Activated naive CD4-positive, alpha-beta T cell treated with anti-CD3 and anti-CD28 coated beads for 36 hours (primary cell): ENCODE measurements at regions not wholly inside any gene's neighbourhood (a gene's known extent, or its start where the extent isn't known, plus 50 kb on each side); places are given as distances from the start of the nearest gene placed in this dataset.
A peak's percentile ranks its signal among the peaks of the same experiment; 100 is the strongest.
"Not testable (repeated sequence)": the region's sequence is repeated elsewhere in the genome, so short reads cannot be mapped to it uniquely, and the experiment has no call there.

Experiments used
- CTCF ChIA-PET: fragments of 350-600 bp; sonication (Branson Sonifier 250); formaldehyde crosslinking; loops from one replicate; lab custom pipeline; 2021; ENCODE audit warnings: antibody characterized with exemption; lab: Charles Lee
- DNase-seq: peaks from one replicate; pipeline ENCODE4 v3.0.0-alpha.2; 2020
- H3K27ac Mint-ChIP-seq: one replicate; pipeline ENCODE4 v1.8.0; 2021; ENCODE audit warnings: mild to moderate bottlenecking, mixed read lengths
- H3K27me3 Mint-ChIP-seq: one replicate; pipeline ENCODE4 v1.8.0; 2021; ENCODE audit warnings: low read depth, mixed read lengths
- H3K36me3 Mint-ChIP-seq: one replicate; pipeline ENCODE4 v1.8.0; 2021; ENCODE audit warnings: low read depth, mixed read lengths
- H3K4me1 Mint-ChIP-seq: one replicate; pipeline ENCODE4 v1.8.0; 2021; ENCODE audit warnings: low read depth, mixed read lengths
- H3K4me3 Mint-ChIP-seq: one replicate; pipeline ENCODE4 v1.8.0; 2021; ENCODE audit warnings: mild to moderate bottlenecking, moderate library complexity, mixed read lengths
- H3K9me3 Mint-ChIP-seq: one replicate; pipeline ENCODE4 v1.8.0; 2021; ENCODE audit warnings: mixed read lengths
- intact Hi-C: fragments of 100-400 bp; cut with micrococcal nuclease; formaldehyde crosslinking; loops from one replicate; pipeline ENCODE4 v1.15.1; 2023

- Mint-ChIP-seq H3K4me3 (no peak overlapping the region), H3K27me3 (no peaks in the 10 kb centered on the region), H3K9me3 (no peaks in the 10 kb centered on the region), H3K27ac (no peak overlapping the region), H3K4me1 (no peaks in the 10 kb centered on the region), H3K36me3 (no peaks in the 10 kb centered on the region)
- no peak for DNase-seq
- CTCF ChIA-PET: no interaction called here
- intact Hi-C loops: no loop called here
Observed at GRCh38 chr12:131555866-131556265, 155.0 kb upstream of the SFSWAP start.

- CTCF ChIA-PET: no interaction called here
- intact Hi-C loops: no loop called here
- DNase-seq: no peak
- Mint-ChIP-seq H3K36me3 (no peaks in the 10 kb centered on the region), H3K27me3 (no peaks in the 10 kb centered on the region), H3K9me3 (no peaks in the 10 kb centered on the region), H3K4me1 (no peaks in the 10 kb centered on the region), H3K27ac (no peak overlapping the region), H3K4me3 (no peak overlapping the region)
Observed at GRCh38 chr12:131557078-131557709, 153.7 kb upstream of the SFSWAP start.

GRCh38 chr12:131559517-131560516 lies 151.1 kb upstream of the SFSWAP start:
- no peak for DNase-seq
- intact Hi-C loops: loop anchor here (5.0 kb wide), 1 partner anchor 453 kb away; no protein-coding TSS in a partner anchor
- Mint-ChIP-seq H3K27ac (no peak overlapping the region), H3K27me3 (no peaks in the 10 kb centered on the region), H3K9me3 (no peaks in the 10 kb centered on the region), H3K4me3 (no peak overlapping the region), H3K36me3 (no peaks in the 10 kb centered on the region), H3K4me1 (no peaks in the 10 kb centered on the region)
- CTCF ChIA-PET: no interaction called here

- Mint-ChIP-seq H3K27ac (no peak overlapping the region), H3K27me3 (no peaks in the 10 kb centered on the region), H3K9me3 (no peaks in the 10 kb centered on the region), H3K36me3 (no peaks in the 10 kb centered on the region), H3K4me1 (no peaks in the 10 kb centered on the region), H3K4me3 (no peak overlapping the region)
- DNase-seq: no peak
- CTCF ChIA-PET: interaction anchor here (0.7 kb wide), 1 partner anchor 458 kb away, joined by 3 read pairs; no protein-coding TSS in a partner anchor
- intact Hi-C loops: loop anchor here (5.0 kb wide), 1 partner anchor 454 kb away; no protein-coding TSS in a partner anchor
Observed at GRCh38 chr12:131561051-131561450, 149.8 kb upstream of the SFSWAP start.

GRCh38 chr12:131561891-131562684 lies 148.8 kb upstream of the SFSWAP start:
- no peak overlapping the region for H3K27ac Mint-ChIP-seq
- no peak overlapping the region for H3K4me3 Mint-ChIP-seq
- intact Hi-C loops: loop anchor here (5.0 kb wide), 1 partner anchor 455 kb away; no protein-coding TSS in a partner anchor

GRCh38 chr12:131564138-131564727 lies 146.7 kb upstream of the SFSWAP start:
- CTCF ChIA-PET, H3K27ac Mint-ChIP-seq, H3K4me3 Mint-ChIP-seq, H3K27me3 Mint-ChIP-seq, H3K9me3 Mint-ChIP-seq, H3K4me1 Mint-ChIP-seq, H3K36me3 Mint-ChIP-seq: not testable (repeated sequence)
- DNase-seq: peak; percentile 38
- intact Hi-C loops: loop anchor here (5.0 kb wide), 1 partner anchor 457 kb away; no protein-coding TSS in a partner anchor

More at GRCh38 chr12:131561891-131562684, 148.8 kb upstream of the SFSWAP start:
- Mint-ChIP-seq H3K4me1 (no peaks in the 10 kb centered on the region), H3K36me3 (no peaks in the 10 kb centered on the region), H3K9me3 (no peaks in the 10 kb centered on the region), H3K27me3 (no peaks in the 10 kb centered on the region)
- no peak for DNase-seq
- CTCF ChIA-PET: interaction anchor here (0.7 kb wide), 1 partner anchor 459 kb away, joined by 3 read pairs; no protein-coding TSS in a partner anchor

GRCh38 chr12:131564845-131565244 lies 146.0 kb upstream of the SFSWAP start:
- Mint-ChIP-seq H3K27me3 (no peaks in the 10 kb centered on the region), H3K4me3 (no peak overlapping the region), H3K9me3 (no peaks in the 10 kb centered on the region), H3K36me3 (no peaks in the 10 kb centered on the region), H3K4me1 (no peaks in the 10 kb centered on the region), H3K27ac (no peak overlapping the region)
- intact Hi-C loops: loop anchor here (5.0 kb wide), 1 partner anchor 458 kb away; no protein-coding TSS in a partner anchor
- CTCF ChIA-PET: no interaction called here
- no peak for DNase-seq

- no peak overlapping the region for H3K27ac Mint-ChIP-seq
- intact Hi-C loops: no loop called here
- no peak overlapping the region for H3K4me3 Mint-ChIP-seq
- no peak for DNase-seq
- H3K4me1 Mint-ChIP-seq: no peaks in the 10 kb centered on the region
- no peaks in the 10 kb centered on the region for H3K9me3 Mint-ChIP-seq
- CTCF ChIA-PET: no interaction called here
- no peaks in the 10 kb centered on the region for H3K27me3 Mint-ChIP-seq
- H3K36me3 Mint-ChIP-seq: no peaks in the 10 kb centered on the region
Observed at GRCh38 chr12:131565267-131566015, 145.4 kb upstream of the SFSWAP start.

- H3K27me3 Mint-ChIP-seq: no peaks in the 10 kb centered on the region
- no peaks in the 10 kb centered on the region for H3K36me3 Mint-ChIP-seq
- H3K4me3 Mint-ChIP-seq: no peak overlapping the region
- no peak overlapping the region for H3K27ac Mint-ChIP-seq
- CTCF ChIA-PET: interaction anchor here (1.4 kb wide), 1 partner anchor 42 kb away, joined by 4 read pairs; no protein-coding TSS in a partner anchor
- intact Hi-C loops: no loop called here
- no peak for DNase-seq
- H3K9me3 Mint-ChIP-seq: no peaks in the 10 kb centered on the region
- H3K4me1 Mint-ChIP-seq: no peaks in the 10 kb centered on the region
Observed at GRCh38 chr12:131568336-131568735, 142.6 kb upstream of the SFSWAP start.

GRCh38 chr12:131570596-131570995 lies 140.3 kb upstream of the SFSWAP start:
- intact Hi-C loops: no loop called here
- no peaks in the 10 kb centered on the region for H3K9me3 Mint-ChIP-seq
- CTCF ChIA-PET: no interaction called here
- H3K27ac Mint-ChIP-seq: no peak overlapping the region
- no peak for DNase-seq
- no peaks in the 10 kb centered on the region for H3K27me3 Mint-ChIP-seq
- H3K4me3 Mint-ChIP-seq: no peak overlapping the region
- H3K4me1 Mint-ChIP-seq: no peaks in the 10 kb centered on the region
- H3K36me3 Mint-ChIP-seq: no peaks in the 10 kb centered on the region

GRCh38 chr12:131571827-131572226 lies 139.1 kb upstream of the SFSWAP start:
- no peak for DNase-seq
- H3K27me3 Mint-ChIP-seq: no peaks in the 10 kb centered on the region
- H3K4me3 Mint-ChIP-seq: no peak overlapping the region
- CTCF ChIA-PET: no interaction called here
- no peak overlapping the region for H3K27ac Mint-ChIP-seq
- no peaks in the 10 kb centered on the region for H3K9me3 Mint-ChIP-seq
- intact Hi-C loops: no loop called here
- no peaks in the 10 kb centered on the region for H3K4me1 Mint-ChIP-seq
- H3K36me3 Mint-ChIP-seq: no peaks in the 10 kb centered on the region
